IMR-90 (cell line): ENCODE measurements at regions not wholly inside any gene's neighbourhood (a gene's known extent, or its start where the extent isn't known, plus 50 kb on each side); places are given as distances from the start of the nearest gene placed in this dataset.

Experiments
- ATAC-seq: fragments of 200-7000 bp; cut with Tn5 transposase; 2 replicates; pipeline ENCODE4 v1.9.1; 2020; ENCODE audit warnings: low read depth, mild to moderate bottlenecking, moderate library complexity
- BruUV-seq: library from RNA; stranded (reverse); fragments of 400-500 nt; replicated peaks from 2 replicates; lab custom pipeline; 2021; lab: Mats Ljungman, UMichigan
- CTCF ChIA-PET: fragments of 300-600 bp; formaldehyde crosslinking; extraction: SDS; loops from one replicate; lab custom pipeline; 2021; ENCODE audit warnings: antibody characterized with exemption; lab: Yijun Ruan, JAX
- POLR2A ChIA-PET: fragments of 300-600 bp; sonication (Branson Sonifier 250); formaldehyde crosslinking; loops from one replicate; lab custom pipeline; 2022; ENCODE audit warnings: antibody characterized with exemption; ENCODE audit not compliant: unreplicated experiment; lab: Charles Lee
- DNase-seq: peaks from one replicate; pipeline ENCODE4 v3.0.0; 2013
- H2AFZ ChIP-seq: replicated peaks from 2 replicates; pipeline ENCODE3; 2013; ENCODE audit warnings: low read length, mild to moderate bottlenecking; ENCODE audit not compliant: poor library complexity
- H2AK5ac ChIP-seq: 2 replicates; pipeline ENCODE4 v1.6.1; 2013; ENCODE audit warnings: low read depth, low read length, inconsistent platforms
- H2AK9ac ChIP-seq: replicated peaks from 2 replicates; pipeline ENCODE3; 2013; ENCODE audit warnings: mild to moderate bottlenecking, low read depth, low read length, moderate library complexity; ENCODE audit not compliant: poor library complexity
- H2BK120ac ChIP-seq: 2 replicates; pipeline ENCODE4 v1.6.1; 2013; ENCODE audit warnings: low read depth, low read length, inconsistent platforms
- H2BK15ac ChIP-seq: 3 replicates; pipeline ENCODE4 v1.6.1; 2013; ENCODE audit warnings: low read depth, low read length, inconsistent platforms
- H2BK20ac ChIP-seq: 2 replicates; pipeline ENCODE4 v1.6.1; 2013; ENCODE audit warnings: low read depth, mild to moderate bottlenecking, inconsistent platforms, low read length, moderate library complexity
- H2BK5ac ChIP-seq: 2 replicates; pipeline ENCODE4 v1.6.1; 2013; ENCODE audit warnings: mild to moderate bottlenecking, low read depth, low read length, inconsistent platforms; ENCODE audit not compliant: poor library complexity, severe bottlenecking
- H3K14ac ChIP-seq: replicated peaks from 2 replicates; pipeline ENCODE4 v1.6.1; 2013; ENCODE audit warnings: low read depth, low read length, inconsistent platforms
- H3K18ac ChIP-seq: 2 replicates; pipeline ENCODE4 v1.6.1; 2013; ENCODE audit warnings: low read depth, low read length, control low read depth
- H3K23ac ChIP-seq: 2 replicates; pipeline ENCODE4 v1.6.1; 2013; ENCODE audit warnings: low read depth, low read length, inconsistent platforms
- H3K27ac ChIP-seq: 2 replicates; pipeline ENCODE4 v1.5.1; 2013; ENCODE audit warnings: mild to moderate bottlenecking, control low read depth, low read length; ENCODE audit not compliant: insufficient read depth
- H3K27me3 ChIP-seq: 2 replicates; pipeline ENCODE4 v1.6.1; 2013; ENCODE audit warnings: low read length; ENCODE audit not compliant: control insufficient read depth, insufficient read depth
- H3K36me3 ChIP-seq: 2 replicates; pipeline ENCODE4 v1.6.1; 2013; ENCODE audit warnings: low read length, mixed read lengths; ENCODE audit not compliant: control insufficient read depth, insufficient read depth
- H3K4ac ChIP-seq: 2 replicates; pipeline ENCODE4 v1.6.1; 2013; ENCODE audit warnings: low read depth, low read length, inconsistent platforms
- H3K4me1 ChIP-seq: 2 replicates; pipeline ENCODE4 v1.6.1; 2013; ENCODE audit warnings: low read length, mixed read lengths; ENCODE audit not compliant: control insufficient read depth, insufficient read depth
- H3K4me2 ChIP-seq: 2 replicates; pipeline ENCODE4 v1.6.1; 2013; ENCODE audit warnings: low read depth, mild to moderate bottlenecking, control low read depth, low read length, moderate library complexity
- H3K4me3 ChIP-seq: 2 replicates; pipeline ENCODE4 v1.5.1; 2013; ENCODE audit warnings: low read depth, mild to moderate bottlenecking, control low read depth, low read length, moderate library complexity; ENCODE audit not compliant: insufficient read depth
- H3K56ac ChIP-seq: 2 replicates; pipeline ENCODE4 v1.6.1; 2013; ENCODE audit warnings: low read length, inconsistent platforms; ENCODE audit not compliant: insufficient read depth; ENCODE audit errors: extremely low read depth
- H3K79me1 ChIP-seq, 2 experiments: 2 replicates each; pipeline ENCODE4 v1.6.1; 2013; ENCODE audit warnings: low read length in 2 of 2, inconsistent platforms in 1 of 2, low read depth in 1 of 2
- H3K9ac ChIP-seq: 2 replicates; pipeline ENCODE4 v1.6.1; 2013; ENCODE audit warnings: low read depth, low read length, control low read depth
- H3K9me1 ChIP-seq: 2 replicates; pipeline ENCODE4 v1.6.1; 2013; ENCODE audit warnings: low read length, inconsistent platforms; ENCODE audit not compliant: insufficient read depth
- H3K9me3 ChIP-seq: 2 replicates; pipeline ENCODE4 v1.6.1; 2013; ENCODE audit warnings: low read length; ENCODE audit not compliant: control insufficient read depth, insufficient read depth
- H4K20me1 ChIP-seq: 2 replicates; pipeline ENCODE4 v1.6.1; 2013; ENCODE audit warnings: low read length, inconsistent platforms; ENCODE audit not compliant: insufficient read depth
- H4K5ac ChIP-seq: 2 replicates; pipeline ENCODE4 v1.6.1; 2013; ENCODE audit warnings: mild to moderate bottlenecking, low read depth, low read length, control low read depth
- H4K8ac ChIP-seq, 2 experiments: 2 replicates each; pipeline ENCODE4 v1.6.1; 2013; ENCODE audit warnings: low read depth in 2 of 2, low read length in 2 of 2, control low read depth in 1 of 2, inconsistent platforms in 1 of 2
- H4K91ac ChIP-seq: 2 replicates; pipeline ENCODE4 v1.6.1; 2013; ENCODE audit warnings: low read depth, low read length, inconsistent platforms; ENCODE audit not compliant: insufficient read depth
- BHLHE40 ChIP-seq: fragments of 150-350 bp; IDR thresholded peaks from 2 replicates; pipeline ENCODE4 v1.6.1; 2016; ENCODE audit warnings: mild to moderate bottlenecking, low read depth, low read length
- CEBPB ChIP-seq: IDR thresholded peaks from 2 replicates; pipeline ENCODE4 v1.6.1; 2012; ENCODE audit warnings: low read depth, low read length, improper control_type of control experiment
- CHD1 ChIP-seq: IDR thresholded peaks from 2 replicates; pipeline ENCODE4 v1.6.1; 2012; ENCODE audit warnings: low read depth, low read length, improper control_type of control experiment
- FOS ChIP-seq: fragments of 150-350 bp; IDR thresholded peaks from 2 replicates; pipeline ENCODE4 v1.6.1; 2016; ENCODE audit warnings: low read depth, low read length
- MAFK ChIP-seq: IDR thresholded peaks from 2 replicates; pipeline ENCODE4 v1.6.1; 2012; ENCODE audit warnings: low read depth, low read length, improper control_type of control experiment
- MAZ ChIP-seq: IDR thresholded peaks from 2 replicates; pipeline ENCODE4 v1.6.1; 2012; ENCODE audit warnings: low read depth, mild to moderate bottlenecking, low read length, improper control_type of control experiment, moderate library complexity, borderline replicate concordance
- MXI1 ChIP-seq: IDR thresholded peaks from 2 replicates; pipeline ENCODE4 v1.6.1; 2012; ENCODE audit warnings: low read depth, mild to moderate bottlenecking, low read length, moderate library complexity, borderline replicate concordance
- NFE2L2 ChIP-seq: fragments of 150-350 bp; IDR thresholded peaks from 2 replicates; pipeline ENCODE4 v1.6.1; 2016; ENCODE audit warnings: low read depth, mild to moderate bottlenecking, low read length
- POLR2A ChIP-seq: IDR thresholded peaks from 2 replicates; pipeline ENCODE4 v1.6.1; 2012; ENCODE audit warnings: mild to moderate bottlenecking, low read depth, low read length
- RAD21 ChIP-seq: IDR thresholded peaks from 2 replicates; pipeline ENCODE4 v1.6.1; 2012; ENCODE audit warnings: low read length, improper control_type of control experiment
- RCOR1 ChIP-seq: IDR thresholded peaks from 2 replicates; pipeline ENCODE4 v1.6.1; 2012; ENCODE audit warnings: mild to moderate bottlenecking, low read length, improper control_type of control experiment; ENCODE audit not compliant: insufficient replicate concordance
- RFX5 ChIP-seq: IDR thresholded peaks from 2 replicates; pipeline ENCODE4 v1.8.0; 2012; ENCODE audit warnings: low read depth, mild to moderate bottlenecking, low read length, moderate library complexity
- SMC3 ChIP-seq: fragments of 150-350 bp; IDR thresholded peaks from 2 replicates; pipeline ENCODE4 v1.6.1; 2016; ENCODE audit warnings: low read depth, mild to moderate bottlenecking, antibody characterized with exemption, low read length, moderate library complexity
- WGBS, 2 experiments: methylation state at CpG; one replicate each; pipeline versions ENCODE4 v1.1.5 to v1.1.7; 2013; ENCODE audit warnings: missing lambda C conversion rate in 2 of 2; ENCODE audit not compliant: insufficient read length in 1 of 2; ENCODE audit errors: extremely low coverage in 2 of 2; 5-methylcytosine and 5-hydroxymethylcytosine counted together
- dilution Hi-C: fragments of 300-500 bp; cut with HindIII; formaldehyde crosslinking; loops from one replicate; pipeline ENCODE4 v1.14.3; 2018; ENCODE audit warnings: low sequenced_read_pairs; ENCODE audit not compliant: unreplicated experiment
- in situ Hi-C: fragments of 300-500 bp; cut with MboI; formaldehyde crosslinking; loops from 3 replicates; pipeline ENCODE4 v1.14.3; 2019; ENCODE audit warnings: low sequenced_read_pairs, inconsistent platforms, mixed read lengths
- intact Hi-C: fragments of 100-400 bp; cut with micrococcal nuclease; formaldehyde crosslinking; loops from 2 replicates; pipeline ENCODE4 v1.10.0; 2022
- TF ChIP-seq, protein P1 (sequence below): fragments of 150-350 bp; IDR thresholded peaks from 2 replicates; pipeline ENCODE4 v1.6.1; 2017; ENCODE audit warnings: mild to moderate bottlenecking, antibody characterized with exemption, low read length, low read depth
- TF ChIP-seq, protein P2 (sequence below): fragments of 150-350 bp; IDR thresholded peaks from 2 replicates; pipeline ENCODE4 v1.6.1; 2016; ENCODE audit warnings: low read depth, mild to moderate bottlenecking, low read length, moderate library complexity, borderline replicate concordance
- TF ChIP-seq, protein P3 (sequence below): conservative IDR thresholded peaks from 2 replicates; pipeline ENCODE4 v1.5.1; 2012; ENCODE audit warnings: mild to moderate bottlenecking, low read depth, low read length, improper control_type of control experiment

DNA sequence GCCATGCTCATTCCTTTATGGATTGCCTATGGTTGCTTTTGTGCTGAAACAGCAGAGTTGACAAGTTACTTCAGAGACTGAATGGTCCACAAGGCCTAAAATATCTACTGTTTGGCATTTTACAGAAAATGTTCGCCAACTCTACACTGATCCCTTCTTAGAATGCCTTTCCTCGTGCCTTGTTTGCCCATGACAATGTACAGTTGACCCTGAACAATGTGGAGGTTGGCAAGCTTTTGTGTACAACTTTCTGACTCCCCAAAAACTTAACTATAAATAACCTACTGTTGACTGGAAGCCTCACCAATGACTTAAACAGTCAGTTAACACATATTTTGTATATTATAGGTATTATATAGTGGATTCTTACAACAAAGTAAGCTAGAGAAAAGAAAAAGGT is 361.4 kb downstream of the EPHA4 start:
- ATAC-seq (no peak), DNase-seq (no peak)
- Histone ChIP-seq H3K4ac (no peak overlapping the region), H3K27me3 (no peaks in the 10 kb centered on the region; the same call in 1 of the 2 replicates), H2AFZ (no peak overlapping the region), H2BK15ac (no peak overlapping the region), H3K4me2 (no peak overlapping the region), H2BK120ac (no peak overlapping the region), H3K9me1 (no peaks in the 10 kb centered on the region), H3K4me1 (no peaks in the 10 kb centered on the region), H3K14ac (no peak overlapping the region), H2AK9ac (no peak overlapping the region), H3K56ac (no peak overlapping the region), H3K4me3 (no peak overlapping the region), H3K23ac (no peak overlapping the region), H3K36me3 (no peaks in the 10 kb centered on the region), H3K9me3 (no peaks in the 10 kb centered on the region), H3K18ac (no peak overlapping the region), H4K91ac (no peak overlapping the region), H2AK5ac (no peak overlapping the region), H4K8ac (no peak overlapping the region), H4K5ac (no peak overlapping the region), H4K20me1 (no peaks in the 10 kb centered on the region), H2BK5ac (no peak overlapping the region), H3K27ac (no peak overlapping the region), H3K9ac (no peak overlapping the region), H2BK20ac (no peak overlapping the region), H3K79me1 (no peaks in the 10 kb centered on the region)
- no CpG with 5 or more reads among the region's 2 CpGs for WGBS, 2 experiments
- dilution Hi-C loops (no loop called here), in situ Hi-C loops (no loop called here), intact Hi-C loops (loop anchor here (2.0 kb wide), 1 partner anchor 18 kb away; no protein-coding TSS in a partner anchor)
- BruUV-seq: no TSS peak
- TF ChIP-seq RAD21 (no peak), MAFK (no peak), NFE2L2 (no peak), MXI1 (no peak), RFX5 (no peak), MAZ (no peak), FOS (no peak), BHLHE40 (no peak), CEBPB (no peak), CHD1 (no peak), RCOR1 (no peak), POLR2A (no peak), SMC3 (no peak)
- TF ChIP-seq, protein P1, sequence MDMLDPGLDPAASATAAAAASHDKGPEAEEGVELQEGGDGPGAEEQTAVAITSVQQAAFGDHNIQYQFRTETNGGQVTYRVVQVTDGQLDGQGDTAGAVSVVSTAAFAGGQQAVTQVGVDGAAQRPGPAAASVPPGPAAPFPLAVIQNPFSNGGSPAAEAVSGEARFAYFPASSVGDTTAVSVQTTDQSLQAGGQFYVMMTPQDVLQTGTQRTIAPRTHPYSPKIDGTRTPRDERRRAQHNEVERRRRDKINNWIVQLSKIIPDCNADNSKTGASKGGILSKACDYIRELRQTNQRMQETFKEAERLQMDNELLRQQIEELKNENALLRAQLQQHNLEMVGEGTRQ: no peak
- TF ChIP-seq, protein P2, sequence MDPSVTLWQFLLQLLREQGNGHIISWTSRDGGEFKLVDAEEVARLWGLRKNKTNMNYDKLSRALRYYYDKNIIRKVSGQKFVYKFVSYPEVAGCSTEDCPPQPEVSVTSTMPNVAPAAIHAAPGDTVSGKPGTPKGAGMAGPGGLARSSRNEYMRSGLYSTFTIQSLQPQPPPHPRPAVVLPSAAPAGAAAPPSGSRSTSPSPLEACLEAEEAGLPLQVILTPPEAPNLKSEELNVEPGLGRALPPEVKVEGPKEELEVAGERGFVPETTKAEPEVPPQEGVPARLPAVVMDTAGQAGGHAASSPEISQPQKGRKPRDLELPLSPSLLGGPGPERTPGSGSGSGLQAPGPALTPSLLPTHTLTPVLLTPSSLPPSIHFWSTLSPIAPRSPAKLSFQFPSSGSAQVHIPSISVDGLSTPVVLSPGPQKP: no peak
- TF ChIP-seq, protein P3, sequence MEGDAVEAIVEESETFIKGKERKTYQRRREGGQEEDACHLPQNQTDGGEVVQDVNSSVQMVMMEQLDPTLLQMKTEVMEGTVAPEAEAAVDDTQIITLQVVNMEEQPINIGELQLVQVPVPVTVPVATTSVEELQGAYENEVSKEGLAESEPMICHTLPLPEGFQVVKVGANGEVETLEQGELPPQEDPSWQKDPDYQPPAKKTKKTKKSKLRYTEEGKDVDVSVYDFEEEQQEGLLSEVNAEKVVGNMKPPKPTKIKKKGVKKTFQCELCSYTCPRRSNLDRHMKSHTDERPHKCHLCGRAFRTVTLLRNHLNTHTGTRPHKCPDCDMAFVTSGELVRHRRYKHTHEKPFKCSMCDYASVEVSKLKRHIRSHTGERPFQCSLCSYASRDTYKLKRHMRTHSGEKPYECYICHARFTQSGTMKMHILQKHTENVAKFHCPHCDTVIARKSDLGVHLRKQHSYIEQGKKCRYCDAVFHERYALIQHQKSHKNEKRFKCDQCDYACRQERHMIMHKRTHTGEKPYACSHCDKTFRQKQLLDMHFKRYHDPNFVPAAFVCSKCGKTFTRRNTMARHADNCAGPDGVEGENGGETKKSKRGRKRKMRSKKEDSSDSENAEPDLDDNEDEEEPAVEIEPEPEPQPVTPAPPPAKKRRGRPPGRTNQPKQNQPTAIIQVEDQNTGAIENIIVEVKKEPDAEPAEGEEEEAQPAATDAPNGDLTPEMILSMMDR: no peak
- POLR2A ChIA-PET: no interaction called here
- CTCF ChIA-PET: no interaction called here
